Right cardiac atrium (tissue), 5 donors: ENCODE measurements at regions not wholly inside any gene's neighbourhood (a gene's known extent, or its start where the extent isn't known, plus 50 kb on each side); places are given as distances from the start of the nearest gene placed in this dataset.

ENCODE experiments used
- ATAC-seq, 2 donors: fragments of 200-7000 bp; cut with Tn5 transposase; one replicate each; pipeline versions ENCODE4 v1.8.0 to v1.9.1; 2020; ENCODE audit warnings: moderate library complexity in 2 of 2, mild to moderate bottlenecking in 1 of 2
- DNase-seq, 3 donors: peaks; one replicate each; pipeline ENCODE4 v3.0.0-alpha.2; 2020
- H3K27ac ChIP-seq: one replicate; pipeline ENCODE4 v1.5.1; 2013; ENCODE audit warnings: mild to moderate bottlenecking, low read length, control low read depth, moderate library complexity
- H3K27me3 ChIP-seq: one replicate; pipeline ENCODE4 v1.6.1; 2013; ENCODE audit not compliant: control insufficient read depth, insufficient read depth
- H3K4me1 ChIP-seq: one replicate; pipeline ENCODE4 v1.6.1; 2013; ENCODE audit warnings: low read length; ENCODE audit not compliant: control insufficient read depth, insufficient read depth
- H3K4me3 ChIP-seq: one replicate; pipeline ENCODE4 v1.5.1; 2013; ENCODE audit warnings: low read length, control low read depth
- H3K9me3 ChIP-seq: one replicate; pipeline ENCODE4 v1.6.1; 2013; ENCODE audit warnings: low read length; ENCODE audit not compliant: control insufficient read depth
- WGBS: extraction: QIAGEN DNeasy Blood & Tissue Kit; methylation state at CpG from one replicate; pipeline ENCODE4 v1.1.7; 2013; 5-methylcytosine and 5-hydroxymethylcytosine counted together
- intact Hi-C, 4 donors: fragments of 100-400 bp; cut with DNase I; formaldehyde crosslinking; loops; one replicate each; pipeline versions ENCODE4 v1.11.0 to v1.14.0; 2022 to 2023
- donor health status: healthy with polysubstance abuse.
- donor health status: DM: no; HTN: yes; CAD: no.
- donor health status: DM: no; HTN: no; CAD: no.
- donor health status: DM: no; HTN: yes; CAD: no; lungs with severe emphysema.
- donor health status: DM: yes; HTN: yes; CAD: no.

GRCh38 chr20:22464312-22465003, 119.9 kb downstream of the FOXA2 start:
- intact Hi-C loops, result no loop called here
- ATAC-seq, result no peak
- WGBS, result 84% methylated on average over 5 of the region's 5 CpGs

GRCh38 chr20:22462975-22463914, 121.1 kb downstream of the FOXA2 start:
- H3K9me3 ChIP-seq, result no peaks in the 10 kb centered on the region
- no peaks in the 10 kb centered on the region for H3K27me3 ChIP-seq
- intact Hi-C loops, result no loop called here
- no peak overlapping the region for H3K27ac ChIP-seq
- no peaks in the 10 kb centered on the region for H3K4me1 ChIP-seq
- H3K4me3 ChIP-seq, result no peak overlapping the region
- DNase-seq, result no peak
- ATAC-seq, result no peak
- WGBS, result 51% methylated on average over 11 of the region's 11 CpGs

More at GRCh38 chr20:22464312-22465003, 119.9 kb downstream of the FOXA2 start:
- no peak for DNase-seq
- H3K4me1 ChIP-seq, result no peaks in the 10 kb centered on the region
- no peak overlapping the region for H3K4me3 ChIP-seq
- no peak overlapping the region for H3K27ac ChIP-seq
- no peaks in the 10 kb centered on the region for H3K9me3 ChIP-seq
- no peaks in the 10 kb centered on the region for H3K27me3 ChIP-seq

- intact Hi-C loops, result no loop called here
- Histone ChIP-seq H3K9me3 (no peaks in the 10 kb centered on the region), H3K4me3 (no peak overlapping the region), H3K4me1 (no peaks in the 10 kb centered on the region), H3K27ac (no peak overlapping the region), H3K27me3 (no peaks in the 10 kb centered on the region)
- DNase-seq (no peak), ATAC-seq (no peak)
- WGBS, result 83% methylated on average over 2 of the region's 2 CpGs
These were observed 123.6 kb downstream of the FOXA2 start for GRCh38 chr20:22460803-22461202.

GRCh38 chr20:22460231-22460630, 124.1 kb downstream of the FOXA2 start:
- no peak for DNase-seq
- Histone ChIP-seq H3K4me1 (no peaks in the 10 kb centered on the region), H3K27me3 (no peaks in the 10 kb centered on the region), H3K9me3 (no peaks in the 10 kb centered on the region), H3K4me3 (no peak overlapping the region), H3K27ac (no peak overlapping the region)
- intact Hi-C loops, result no loop called here
- WGBS, result 83% methylated on average over 1 of the region's 1 CpG
- no peak for ATAC-seq

GRCh38 chr20:22459754-22460153, 124.6 kb downstream of the FOXA2 start:
- Histone ChIP-seq H3K27ac (no peak overlapping the region), H3K9me3 (no peaks in the 10 kb centered on the region), H3K4me1 (no peaks in the 10 kb centered on the region), H3K27me3 (no peaks in the 10 kb centered on the region), H3K4me3 (no peak overlapping the region)
- ATAC-seq (no peak), DNase-seq (no peak)
- intact Hi-C loops, result no loop called here

GRCh38 chr20:22456109-22456508, 128.3 kb downstream of the FOXA2 start:
- H3K4me1 ChIP-seq, result no peaks in the 10 kb centered on the region
- no peak for ATAC-seq
- WGBS, result 52% methylated on average over 3 of the region's 3 CpGs
- H3K9me3 ChIP-seq, result no peaks in the 10 kb centered on the region
- intact Hi-C loops, result no loop called here
- no peak for DNase-seq
- no peak overlapping the region for H3K4me3 ChIP-seq
- no peak overlapping the region for H3K27ac ChIP-seq
- H3K27me3 ChIP-seq, result peaks cover 5% of the 10 kb centered on the region

GRCh38 chr20:22455259-22455658, 129.1 kb downstream of the FOXA2 start:
- H3K27ac ChIP-seq, result no peak overlapping the region
- H3K4me1 ChIP-seq, result no peaks in the 10 kb centered on the region
- DNase-seq, result no peak
- H3K9me3 ChIP-seq, result no peaks in the 10 kb centered on the region
- no peak overlapping the region for H3K4me3 ChIP-seq
- peaks cover 5% of the 10 kb centered on the region for H3K27me3 ChIP-seq
- 77% methylated on average over 6 of the region's 6 CpGs for WGBS
- intact Hi-C loops, result no loop called here
- no peak for ATAC-seq

- Histone ChIP-seq H3K9me3 (no peaks in the 10 kb centered on the region), H3K4me3 (no peak overlapping the region), H3K27me3 (peaks cover 5% of the 10 kb centered on the region), H3K27ac (no peak overlapping the region), H3K4me1 (no peaks in the 10 kb centered on the region)
- DNase-seq (no peak), ATAC-seq (no peak)
- intact Hi-C loops, result no loop called here
- WGBS, result 68% methylated on average over 12 of the region's 12 CpGs
These were observed 130.9 kb downstream of the FOXA2 start for GRCh38 chr20:22453244-22454080.

GRCh38 chr20:22452442-22453011, 131.8 kb downstream of the FOXA2 start:
- WGBS, result 92% methylated on average over 3 of the region's 3 CpGs
- Histone ChIP-seq H3K4me1 (no peaks in the 10 kb centered on the region), H3K4me3 (no peak overlapping the region), H3K27me3 (peaks cover 5% of the 10 kb centered on the region), H3K27ac (no peak overlapping the region), H3K9me3 (no peaks in the 10 kb centered on the region)
- intact Hi-C loops, result no loop called here
- DNase-seq (no peak), ATAC-seq (no peak)

- no peak for DNase-seq
- Histone ChIP-seq H3K4me3 (no peak overlapping the region), H3K9me3 (no peaks in the 10 kb centered on the region), H3K27me3 (peaks cover 5% of the 10 kb centered on the region), H3K27ac (no peak overlapping the region), H3K4me1 (no peaks in the 10 kb centered on the region)
- intact Hi-C loops, result no loop called here
- WGBS, result 82% methylated on average over 2 of the region's 2 CpGs
- ATAC-seq, result no peak
These were observed 133.8 kb downstream of the FOXA2 start for GRCh38 chr20:22450537-22450936.
